ENCODE measurements at regions not wholly inside any gene's neighbourhood (a gene's known extent, or its start where the extent isn't known, plus 50 kb on each side); places are given as distances from the start of the nearest gene placed in this dataset.

DNA sequence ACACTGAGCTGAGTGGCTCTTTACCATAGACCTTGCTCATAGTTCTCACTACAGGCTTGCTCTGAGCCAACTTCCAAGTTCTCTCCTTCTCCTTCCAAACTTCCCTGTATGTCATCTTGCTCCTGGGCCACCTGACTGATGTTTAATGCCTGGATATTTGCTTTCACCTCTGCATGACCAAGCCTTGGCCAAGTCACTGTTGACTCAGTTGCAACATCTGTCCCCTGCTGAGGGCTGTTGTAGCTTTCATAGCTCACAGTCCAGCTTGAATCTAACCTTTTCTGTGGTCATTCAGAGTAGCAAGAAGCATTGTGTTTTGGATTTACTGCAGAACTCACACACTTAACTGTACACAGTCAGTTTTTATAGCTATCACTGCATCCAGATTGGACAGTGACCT lies 171.8 kb upstream of the ROPN1 start (continued):
- TF ChIP-seq PHF5A (CRISPR knock-in tag; IDR thresholded peaks at IDR 0.05; ENCODE audit: low read depth, unreplicated experiment) (no peak), ZNF24 (IDR thresholded peaks at IDR 0.05) (no peak), SALL2 (CRISPR knock-in tag; IDR thresholded peaks at IDR 0.05) (no peak), ZUFSP (CRISPR knock-in tag; IDR thresholded peaks at IDR 0.05; ENCODE audit: borderline replicate concordance) (no peak)

- Histone ChIP-seq H2AFZ (ENCODE audit: low read length) (no peak overlapping the region), H3K9me3 (ENCODE audit: low read length) (no peaks in the 10 kb centered on the region), H4K20me1 (ENCODE audit: insufficient read depth, low read length) (no peaks in the 10 kb centered on the region), H3K4me3 (replicated peaks in 1 of 3; ENCODE audit: insufficient read depth in 1 of 3, low read depth in 2 of 3, low read length in 3 of 3) (no peak overlapping the region), H3K4me1 (ENCODE audit: insufficient read depth, low read length) (peaks cover 7% of the 10 kb centered on the region), H3K27ac (ENCODE audit: extremely low read length, insufficient read depth, low read length) (no peak overlapping the region), H3K27me3 (ENCODE audit: control insufficient read depth in 1 of 2, insufficient read depth in 2 of 2, low read length in 2 of 2) (no peaks in the 10 kb centered on the region; a peak in 1 of 5 replicates), H3K36me3 (replicated peaks in 1 of 2; ENCODE audit: control insufficient read depth in 1 of 2, insufficient read depth in 2 of 2, low read length in 2 of 2) (no peaks in the 10 kb centered on the region), H3K79me2 (ENCODE audit: insufficient read depth, low read length) (no peaks in the 10 kb centered on the region), H3K9ac (ENCODE audit: insufficient read depth, low read depth, low read length) (no peak overlapping the region), H3K4me2 (ENCODE audit: low read depth, low read length) (no peak overlapping the region)
- POLR2A ChIA-PET: no interaction called here
- ATAC-seq (no peak), FAIRE-seq (no peak), DNase-seq (ENCODE audit: low spot score) (no peak)
- CTCF ChIA-PET (ENCODE audit: low intra/inter-chr PET ratio, low total read pairs): no interaction called here
- BruUV-seq (replicated peaks): no TSS peak
- in situ Hi-C loops (cut with HindIII; ENCODE audit: extremely low pct_ligation_motif_present, low pct_unique_long_range_greater_than_20kb): no loop called here
- intact Hi-C loops (cut with micrococcal nuclease; ENCODE audit: unreplicated experiment): no loop called here
- TF ChIP-seq KDM6A (CRISPR knock-in tag; IDR thresholded peaks at IDR 0.05; ENCODE audit: low read depth) (no peak), ZSCAN30 (CRISPR knock-in tag; IDR thresholded peaks at IDR 0.05) (no peak), SALL1 (CRISPR knock-in tag; IDR thresholded peaks at IDR 0.05) (no peak), ZNF333 (CRISPR knock-in tag; IDR thresholded peaks at IDR 0.05; ENCODE audit: borderline replicate concordance) (no peak), MBD4 (IDR thresholded peaks at IDR 0.05; ENCODE audit: borderline replicate concordance, low read length) (no peak)
- TF ChIP-seq, protein P1, sequence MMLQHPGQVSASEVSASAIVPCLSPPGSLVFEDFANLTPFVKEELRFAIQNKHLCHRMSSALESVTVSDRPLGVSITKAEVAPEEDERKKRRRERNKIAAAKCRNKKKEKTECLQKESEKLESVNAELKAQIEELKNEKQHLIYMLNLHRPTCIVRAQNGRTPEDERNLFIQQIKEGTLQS (CRISPR knock-in tag; IDR thresholded peaks at IDR 0.05): no peak
These were observed 176.3 kb upstream of the ROPN1 start for GRCh38 chr3:124168271-124168670.

Measured in HepG2 (cell line).